B cell (primary cell): ENCODE measurements at regions not wholly inside any gene's neighbourhood (a gene's known extent, or its start where the extent isn't known, plus 50 kb on each side); places are given as distances from the start of the nearest gene placed in this dataset.
A peak's percentile ranks its signal among the peaks of the same experiment; 100 is the strongest.

Experiments used
- ATAC-seq: fragments of 200-7000 bp; cut with Tn5 transposase; one replicate; pipeline ENCODE4 v1.10.0; 2021; ENCODE audit warnings: low read depth, mild to moderate bottlenecking, moderate number of reproducible peaks, moderate library complexity
- CTCF ChIA-PET: fragments of 350-600 bp; sonication (Branson Sonifier 250); formaldehyde crosslinking; loops from one replicate; lab custom pipeline; 2021; ENCODE audit warnings: antibody characterized with exemption, inconsistent platforms; lab: Charles Lee
- POLR2A ChIA-PET: fragments of 350-600 bp; sonication (Branson Sonifier 250); formaldehyde crosslinking; loops from one replicate; lab custom pipeline; 2021; ENCODE audit warnings: antibody characterized with exemption; lab: Charles Lee
- DNase-seq: peaks from one replicate; pipeline ENCODE4 v3.0.0; 2013
- H2AFZ ChIP-seq: 2 replicates; pipeline ENCODE4 v1.6.1; 2012; ENCODE audit warnings: mild to moderate bottlenecking, low read depth, low read length; ENCODE audit not compliant: insufficient read depth, poor library complexity, severe bottlenecking
- H3K27ac ChIP-seq, 2 donors: 1 replicate in 1 of 2; 2 replicates in 1 of 2; pipeline ENCODE4 v1.5.1; 2012 to 2013; ENCODE audit warnings: low read length in 2 of 2, mild to moderate bottlenecking in 2 of 2, moderate library complexity in 1 of 2
- H3K27me3 ChIP-seq, 4 experiments: fragments of 200-600 bp in 1 of 4; sonication (generic) in 1 of 4; replicated peaks in 1 of 4; 1 replicate in 2 of 4; 2 replicates in 2 of 4; pipeline versions ENCODE4 v1.6.1 to v1.7.0; 2013 to 2016; ENCODE audit warnings: low read length in 3 of 4, mild to moderate bottlenecking in 2 of 4, mixed read lengths in 1 of 4, moderate library complexity in 1 of 4; ENCODE audit not compliant: insufficient read depth in 4 of 4, control insufficient read depth in 3 of 4; ENCODE audit errors: control extremely low read depth in 1 of 4
- H3K36me3 ChIP-seq, 2 experiments: replicated peaks in 1 of 2; 1 replicate in 1 of 2; 2 replicates in 1 of 2; pipeline versions ENCODE4 v1.6.1 to v1.7.1; 2013; ENCODE audit warnings: low read length in 1 of 2; ENCODE audit not compliant: insufficient read depth in 2 of 2, control insufficient read depth in 1 of 2; ENCODE audit errors: control extremely low read depth in 1 of 2, extremely low read depth in 1 of 2
- H3K4me1 ChIP-seq, 2 donors: fragments of 200-600 bp in 1 of 2; sonication (generic) in 1 of 2; 1 replicate in 1 of 2; 2 replicates in 1 of 2; pipeline versions ENCODE4 v1.5.1 to v1.6.1; 2013 to 2017; ENCODE audit warnings: low read length in 2 of 2; ENCODE audit not compliant: control insufficient read depth in 2 of 2, insufficient read depth in 2 of 2
- H3K4me2 ChIP-seq: replicated peaks from 2 replicates; pipeline ENCODE3; 2012; ENCODE audit warnings: mild to moderate bottlenecking, low read depth, low read length; ENCODE audit not compliant: poor library complexity, severe bottlenecking
- H3K4me3 ChIP-seq, 5 experiments: fragments of 200-600 bp in 1 of 5; sonication (generic) in 1 of 5; 1 replicate in 3 of 5; 2 replicates in 2 of 5; pipeline versions ENCODE4 v1.5.1 to v1.7.0; 2011 to 2016; ENCODE audit warnings: low read length in 4 of 5, mild to moderate bottlenecking in 4 of 5, low read depth in 2 of 5, control low read depth in 1 of 5, moderate library complexity in 1 of 5; ENCODE audit not compliant: insufficient read depth in 1 of 5; ENCODE audit errors: control extremely low read depth in 1 of 5, extremely low read depth in 1 of 5
- H3K79me2 ChIP-seq: fragments of 200-600 bp; sonication (generic); one replicate; pipeline ENCODE4 v1.6.0; 2016; ENCODE audit warnings: low read length; ENCODE audit not compliant: control insufficient read depth, insufficient read depth
- H3K9ac ChIP-seq: fragments of 200-600 bp; sonication (generic); 2 replicates; pipeline ENCODE4 v1.6.1; 2017; ENCODE audit warnings: mild to moderate bottlenecking, low read length, moderate library complexity
- H3K9me3 ChIP-seq, 3 donors: one replicate each; pipeline versions ENCODE4 v1.6.1 to v1.7.1; 2013; ENCODE audit warnings: low read length in 2 of 3; ENCODE audit not compliant: control insufficient read depth in 2 of 3, insufficient read depth in 1 of 3; ENCODE audit errors: control extremely low read depth in 1 of 3
- H4K20me1 ChIP-seq: 2 replicates; pipeline ENCODE4 v1.6.0; 2012; ENCODE audit warnings: mild to moderate bottlenecking, low read length; ENCODE audit not compliant: insufficient read depth, control insufficient read depth, poor library complexity, severe bottlenecking
- H3K27ac Mint-ChIP-seq: one replicate; pipeline ENCODE4 v1.8.0; 2021; ENCODE audit warnings: mixed read lengths
- H3K27me3 Mint-ChIP-seq: one replicate; pipeline ENCODE4 v1.8.0; 2021; ENCODE audit warnings: mixed read lengths
- H3K4me1 Mint-ChIP-seq: one replicate; pipeline ENCODE4 v1.8.0; 2021; ENCODE audit warnings: mixed read lengths
- H3K4me3 Mint-ChIP-seq: one replicate; pipeline ENCODE4 v1.8.0; 2021; ENCODE audit warnings: mixed read lengths
- H3K9me3 Mint-ChIP-seq: one replicate; pipeline ENCODE4 v1.8.0; 2022; ENCODE audit warnings: mixed read lengths; ENCODE audit not compliant: insufficient read depth
- CTCF ChIP-seq: fragments of 200-600 bp; IDR thresholded peaks from one replicate; pipeline ENCODE4 v1.8.0; 2022; ENCODE audit warnings: antibody characterized with exemption, mild to moderate bottlenecking
- EZH2 ChIP-seq: IDR thresholded peaks from 2 replicates; pipeline ENCODE4 v1.6.1; 2012; ENCODE audit warnings: borderline replicate concordance, low read depth, mild to moderate bottlenecking, moderate library complexity, low read length; ENCODE audit not compliant: insufficient read depth, poor library complexity, severe bottlenecking
- WGBS: methylation state at CpG from one replicate; pipeline ENCODE4 v1.1.5; 2013; ENCODE audit warnings: missing lambda C conversion rate; ENCODE audit not compliant: insufficient coverage; 5-methylcytosine and 5-hydroxymethylcytosine counted together
- intact Hi-C: fragments of 100-400 bp; cut with micrococcal nuclease; formaldehyde crosslinking; loops from one replicate; pipeline ENCODE4 v1.10.0; 2022

GRCh38 chr21:15533618-15534017 lies 196.2 kb upstream of the USP25 start:
- TF ChIP-seq EZH2 (no peak), CTCF (no peak)
- Mint-ChIP-seq H3K4me1 (peaks cover 10% of the 10 kb centered on the region), H3K27me3 (peaks cover 18% of the 10 kb centered on the region), H3K9me3 (no peaks in the 10 kb centered on the region), H3K27ac (no peak overlapping the region), H3K4me3 (no peak overlapping the region)
- CTCF ChIA-PET = interaction anchor here (0.7 to 1.2 kb wide), 3 partner anchors 10 to 408 kb away, joined by 3 to 4 read pairs (median 3); no protein-coding TSS in a partner anchor
- WGBS = 93% methylated on average over 4 of the region's 4 CpGs
- Histone ChIP-seq H3K27ac (no peak overlapping the region), H3K9ac (no peak overlapping the region), H3K27me3 (no peaks in the 10 kb centered on the region), H3K79me2 (no peaks in the 10 kb centered on the region), H3K4me3 (no peak overlapping the region), H2AFZ (no peak overlapping the region), H3K36me3 (no peaks in the 10 kb centered on the region), H3K4me1 (peaks cover 9 to 11% of the 10 kb centered on the region in 2 donors), H3K9me3 (no peaks in the 10 kb centered on the region), H4K20me1 (no peaks in the 10 kb centered on the region), H3K4me2 (no peak overlapping the region)
- ATAC-seq = no peak
- DNase-seq = no peak
- POLR2A ChIA-PET = no interaction called here
- intact Hi-C loops = no loop called here

GRCh38 chr21:15534450-15534886 lies 195.3 kb upstream of the USP25 start:
- no peak for TF ChIP-seq CTCF
- TF ChIP-seq EZH2 = no peak
- DNase-seq (peak; percentile 32), ATAC-seq (no peak)
- Histone ChIP-seq H3K27ac (no peak overlapping the region), H4K20me1 (no peaks in the 10 kb centered on the region), H3K4me3 (peak overlapping the region in 2 of 5 experiments; percentile 8 to 16), H3K27me3 (no peaks in the 10 kb centered on the region), H3K9me3 (no peaks in the 10 kb centered on the region), H3K36me3 (no peaks in the 10 kb centered on the region), H3K4me1 (peaks cover 9 to 11% of the 10 kb centered on the region in 2 donors), H3K4me2 (peak overlapping the region; percentile 46), H3K9ac (peak overlapping the region; percentile 19), H3K79me2 (no peaks in the 10 kb centered on the region), H2AFZ (peak overlapping the region; percentile 29)
- H3K9me3 Mint-ChIP-seq = no peaks in the 10 kb centered on the region
- intact Hi-C loops = no loop called here
- ChIA-PET CTCF (interaction anchor here (0.7 kb wide), 1 partner anchor 32 kb away, joined by 4 read pairs; no protein-coding TSS in a partner anchor), POLR2A (no interaction called here)
- 4% methylated on average over 4 of the region's 4 CpGs for WGBS
- peak overlapping the region; percentile 46 for H3K27ac Mint-ChIP-seq
- H3K27me3 Mint-ChIP-seq = peaks cover 24% of the 10 kb centered on the region
- peak overlapping the region; percentile 61 for H3K4me3 Mint-ChIP-seq
- peaks cover 10% of the 10 kb centered on the region for H3K4me1 Mint-ChIP-seq
